ENCODE measurements at regions not wholly inside any gene's neighbourhood (a gene's known extent, or its start where the extent isn't known, plus 50 kb on each side); places are given as distances from the start of the nearest gene placed in this dataset.

GRCh38 chr12:41634091-41634490 is 446.0 kb downstream of the PDZRN4 start:
- Histone ChIP-seq H3K9me3 (replicated peaks; ENCODE audit: control insufficient read depth, insufficient read depth, low read depth, low read length) (no peaks in the 10 kb centered on the region), H2AFZ (ENCODE audit: low read depth, low read length) (no peak overlapping the region), H3K4me2 (ENCODE audit: insufficient read depth, low read length) (no peak overlapping the region), H3K9ac (ENCODE audit: insufficient read depth in 1 of 2, low read depth in 2 of 2, low read length in 2 of 2) (no peak overlapping the region), H3K36me3 (ENCODE audit: control insufficient read depth, insufficient read depth, low read length) (no peaks in the 10 kb centered on the region), H3K79me2 (ENCODE audit: control insufficient read depth, insufficient read depth, low read length) (no peaks in the 10 kb centered on the region), H3K27ac (ENCODE audit: extremely low read depth, low read depth, low read length) (no peak overlapping the region), H4K20me1 (replicated peaks; ENCODE audit: control insufficient read depth, insufficient read depth, low read length) (no peaks in the 10 kb centered on the region), H3K4me3 (no peak overlapping the region), H3K9me1 (ENCODE audit: control insufficient read depth, insufficient read depth, low read length) (no peaks in the 10 kb centered on the region), H3K27me3 (ENCODE audit: control insufficient read depth in 2 of 2, insufficient read depth in 2 of 2, low read length in 2 of 2) (no peaks in the 10 kb centered on the region), H3K4me1 (replicated peaks in 1 of 2; ENCODE audit: control insufficient read depth in 2 of 2, insufficient read depth in 2 of 2, low read length in 2 of 2) (no peaks in the 10 kb centered on the region)
- DNase-seq (ENCODE audit: extremely low read depth in 1 of 4, low spot score in 3 of 4) (no peak), ATAC-seq (no peak), FAIRE-seq (no peak)
- WGBS (ENCODE audit: insufficient coverage, low coverage, missing lambda C conversion rate) = 0% methylated on average over 4 of the region's 4 CpGs
- intact Hi-C loops (cut with micrococcal nuclease) = no loop called here
- in situ Hi-C loops (cut with MboI) = no loop called here
- no TSS peak for BruUV-seq (replicated peaks)
- ChIA-PET CTCF (ENCODE audit: low intra/inter-chr PET ratio) (no interaction called here), POLR2A (no interaction called here)
- TF ChIP-seq ZNF174 (CRISPR knock-in tag; IDR thresholded peaks at IDR 0.05) = no peak
- no peak for TF ChIP-seq MTF1 (CRISPR knock-in tag; IDR thresholded peaks at IDR 0.05; ENCODE audit: borderline replicate concordance)
- TF ChIP-seq ELF4 (CRISPR knock-in tag; IDR thresholded peaks at IDR 0.05) = no peak
- TF ChIP-seq RBM14 (IDR thresholded peaks at IDR 0.05; ENCODE audit: borderline replicate concordance, insufficient read depth, low read depth, low read length) = no peak
- TF ChIP-seq OTX1 (CRISPR knock-in tag; IDR thresholded peaks at IDR 0.05) = no peak
- TF ChIP-seq CHD1 (IDR thresholded peaks at IDR 0.05; ENCODE audit: low read length) = no peak
- no peak for TF ChIP-seq CEBPZ (IDR thresholded peaks at IDR 0.05; ENCODE audit: borderline replicate concordance, low read depth, low read length)
- TF ChIP-seq ARID4B (CRISPR knock-in tag; IDR thresholded peaks at IDR 0.05) = no peak
- TF ChIP-seq ZNF184 (CRISPR knock-in tag; IDR thresholded peaks at IDR 0.05) = no peak
- no peak for TF ChIP-seq PYGO2 (tag; IDR thresholded peaks at IDR 0.05)
- no peak for TF ChIP-seq ZBTB2 (IDR thresholded peaks at IDR 0.05)
- TF ChIP-seq TAF9B (IDR thresholded peaks at IDR 0.05; ENCODE audit: partially characterized antibody) = no peak
- TF ChIP-seq XRCC5 (IDR thresholded peaks at IDR 0.05; ENCODE audit: low read depth, low read length) = no peak

Measured in K562 (cell line).